DND-41 (cell line): ENCODE measurements at regions not wholly inside any gene's neighbourhood (a gene's known extent, or its start where the extent isn't known, plus 50 kb on each side); places are given as distances from the start of the nearest gene placed in this dataset.

Source experiments
- ATAC-seq: fragments of 200-7000 bp; cut with Tn5 transposase; 3 replicates; pipeline ENCODE4 v1.9.1; 2021; ENCODE audit warnings: low read depth; ENCODE audit not compliant: insufficient read depth
- DNase-seq: peaks from one replicate; pipeline ENCODE4 v3.0.0-alpha.2; 2020
- H2AFZ ChIP-seq: 2 replicates; pipeline ENCODE4 v1.6.0; 2012; ENCODE audit warnings: low read depth, low read length
- H3K27ac ChIP-seq: 2 replicates; pipeline ENCODE4 v1.5.1; 2012; ENCODE audit warnings: low read length, inconsistent platforms
- H3K27me3 ChIP-seq: fragments of 200-600 bp; sonication (generic); 2 replicates; pipeline ENCODE4 v1.6.0; 2012; ENCODE audit warnings: low read length, mild to moderate bottlenecking, inconsistent platforms; ENCODE audit not compliant: insufficient read depth, poor library complexity
- H3K36me3 ChIP-seq: 2 replicates; pipeline ENCODE4 v1.5.1; 2012; ENCODE audit warnings: low read length, inconsistent platforms; ENCODE audit not compliant: insufficient read depth
- H3K4me1 ChIP-seq: 2 replicates; pipeline ENCODE4 v1.5.1; 2012; ENCODE audit warnings: mild to moderate bottlenecking, low read length; ENCODE audit not compliant: insufficient read depth
- H3K4me2 ChIP-seq: 2 replicates; pipeline ENCODE4 v1.6.0; 2012; ENCODE audit warnings: mild to moderate bottlenecking, moderate library complexity, low read length, inconsistent platforms; ENCODE audit not compliant: insufficient read depth
- H3K4me3 ChIP-seq, 2 experiments: fragments of 200-600 bp in 1 of 2; shearing (Covaris generic) in 1 of 2; 2 replicates each; pipeline ENCODE4 v1.5.1; 2012 to 2016; ENCODE audit warnings: inconsistent platforms in 2 of 2, low read length in 2 of 2, mild to moderate bottlenecking in 2 of 2, low read depth in 1 of 2, moderate library complexity in 1 of 2
- H3K79me2 ChIP-seq: 2 replicates; pipeline ENCODE4 v1.6.0; 2012; ENCODE audit warnings: low read length, inconsistent platforms; ENCODE audit not compliant: insufficient read depth
- H3K9ac ChIP-seq: 2 replicates; pipeline ENCODE4 v1.6.0; 2012; ENCODE audit warnings: low read depth, mild to moderate bottlenecking, inconsistent platforms, low read length, moderate library complexity
- H3K9me3 ChIP-seq: 2 replicates; pipeline ENCODE4 v1.5.1; 2012; ENCODE audit warnings: low read length, moderate library complexity, mild to moderate bottlenecking, inconsistent platforms; ENCODE audit not compliant: insufficient read depth, severe bottlenecking
- H4K20me1 ChIP-seq: 2 replicates; pipeline ENCODE4 v1.6.0; 2012; ENCODE audit warnings: low read length; ENCODE audit not compliant: insufficient read depth
- CTCF ChIP-seq: IDR thresholded peaks from 2 replicates; pipeline ENCODE4 v1.5.1; 2012; ENCODE audit warnings: borderline replicate concordance, low read length, moderate library complexity, mild to moderate bottlenecking; ENCODE audit not compliant: poor library complexity, severe bottlenecking; ENCODE audit errors: extremely low read depth
- EZH2 ChIP-seq: IDR thresholded peaks from 3 replicates; pipeline ENCODE4 v1.6.1; 2012; ENCODE audit warnings: borderline replicate concordance, low read depth, mild to moderate bottlenecking, moderate library complexity, low read length, inconsistent platforms; ENCODE audit not compliant: severe bottlenecking

- no peaks in the 10 kb centered on the region for H3K79me2 ChIP-seq
- H3K4me2 ChIP-seq, result no peak overlapping the region
- ATAC-seq (no peak), DNase-seq (no peak)
- no peak overlapping the region for H3K4me3 ChIP-seq
- TF ChIP-seq CTCF (no peak), EZH2 (no peak)
- no peaks in the 10 kb centered on the region for H3K36me3 ChIP-seq
- H3K9me3 ChIP-seq, result no peaks in the 10 kb centered on the region
- no peaks in the 10 kb centered on the region for H4K20me1 ChIP-seq
- H3K4me1 ChIP-seq, result peaks cover 38% of the 10 kb centered on the region
- H3K9ac ChIP-seq, result no peak overlapping the region
- no peaks in the 10 kb centered on the region for H3K27me3 ChIP-seq
- H2AFZ ChIP-seq, result peak overlapping the region; percentile 55; the same call in 1 of the 2 replicates
- no peak overlapping the region for H3K27ac ChIP-seq
Measured at GRCh38 chr1:98382986-98383740, 278.4 kb upstream of the SNX7 start.

- Histone ChIP-seq H3K4me1 (peaks cover 32% of the 10 kb centered on the region), H2AFZ (no peak overlapping the region), H3K27me3 (no peaks in the 10 kb centered on the region), H3K27ac (0 out of 2 replicates have a peak overlapping the region, but pooled peaks have one; percentile 3), H3K36me3 (no peaks in the 10 kb centered on the region), H3K9ac (no peak overlapping the region), H3K79me2 (no peaks in the 10 kb centered on the region), H3K9me3 (no peaks in the 10 kb centered on the region), H3K4me2 (no peak overlapping the region), H4K20me1 (no peaks in the 10 kb centered on the region), H3K4me3 (no peak overlapping the region)
- ATAC-seq, result no peak
- TF ChIP-seq EZH2, result no peak
- no peak for TF ChIP-seq CTCF
- DNase-seq, result no peak
Measured at GRCh38 chr1:98382586-98382985, 278.9 kb upstream of the SNX7 start.

GRCh38 chr1:98374098-98374497, 287.4 kb upstream of the SNX7 start:
- H3K9me3 ChIP-seq, result no peaks in the 10 kb centered on the region
- no peak overlapping the region for H3K9ac ChIP-seq
- no peak overlapping the region for H3K4me3 ChIP-seq
- TF ChIP-seq CTCF, result no peak
- no peak for TF ChIP-seq EZH2
- no peak overlapping the region for H3K27ac ChIP-seq
- no peak for DNase-seq
- no peak overlapping the region for H2AFZ ChIP-seq
- ATAC-seq, result no peak
- H4K20me1 ChIP-seq, result no peaks in the 10 kb centered on the region
- no peaks in the 10 kb centered on the region for H3K36me3 ChIP-seq
- peaks cover 22% of the 10 kb centered on the region for H3K4me1 ChIP-seq
- H3K79me2 ChIP-seq, result no peaks in the 10 kb centered on the region
- no peak overlapping the region for H3K4me2 ChIP-seq
- no peaks in the 10 kb centered on the region for H3K27me3 ChIP-seq
